IPS-20b (cell line): ENCODE measurements at regions not wholly inside any gene's neighbourhood (a gene's known extent, or its start where the extent isn't known, plus 50 kb on each side); places are given as distances from the start of the nearest gene placed in this dataset.

Experiments used
- H3K27ac ChIP-seq: one replicate; pipeline ENCODE4 v1.5.1; 2013; ENCODE audit warnings: low read length
- H3K27me3 ChIP-seq: 2 replicates; pipeline ENCODE4 v1.6.1; 2013; ENCODE audit warnings: mild to moderate bottlenecking, low read length, inconsistent platforms; ENCODE audit not compliant: insufficient read depth
- H3K36me3 ChIP-seq: 2 replicates; pipeline ENCODE4 v1.6.1; 2013; ENCODE audit warnings: low read depth, mild to moderate bottlenecking, inconsistent platforms, low read length, moderate library complexity; ENCODE audit not compliant: insufficient read depth
- H3K4me1 ChIP-seq: 2 replicates; pipeline ENCODE4 v1.6.1; 2013; ENCODE audit warnings: mild to moderate bottlenecking, control low read depth, inconsistent platforms, low read length, moderate library complexity; ENCODE audit not compliant: insufficient read depth
- H3K4me3 ChIP-seq: 2 replicates; pipeline ENCODE4 v1.5.1; 2013; ENCODE audit warnings: mild to moderate bottlenecking, low read length, inconsistent platforms
- H3K9ac ChIP-seq: 2 replicates; pipeline ENCODE4 v1.6.1; 2013; ENCODE audit warnings: low read depth, mild to moderate bottlenecking, inconsistent platforms, low read length, moderate library complexity
- H3K9me3 ChIP-seq: 2 replicates; pipeline ENCODE4 v1.6.1; 2013; ENCODE audit warnings: mild to moderate bottlenecking, low read depth, low read length, inconsistent platforms; ENCODE audit not compliant: insufficient read depth

- no peaks in the 10 kb centered on the region for H3K4me1 ChIP-seq
- no peaks in the 10 kb centered on the region for H3K36me3 ChIP-seq
- no peak overlapping the region for H3K27ac ChIP-seq
- H3K9ac ChIP-seq: no peak overlapping the region
- no peak overlapping the region for H3K4me3 ChIP-seq
- no peaks in the 10 kb centered on the region for H3K9me3 ChIP-seq
- H3K27me3 ChIP-seq: no peaks in the 10 kb centered on the region
Measured at GRCh38 chr15:85870216-85871014, 75.7 kb upstream of the KLHL25 start.

- H3K4me1 ChIP-seq: no peaks in the 10 kb centered on the region
- H3K9me3 ChIP-seq: no peaks in the 10 kb centered on the region
- H3K36me3 ChIP-seq: no peaks in the 10 kb centered on the region
- H3K27ac ChIP-seq: no peak overlapping the region
- no peak overlapping the region for H3K9ac ChIP-seq
- no peak overlapping the region for H3K4me3 ChIP-seq
- no peaks in the 10 kb centered on the region for H3K27me3 ChIP-seq
Measured at GRCh38 chr15:85871545-85871944, 76.8 kb upstream of the KLHL25 start.

- no peaks in the 10 kb centered on the region for H3K9me3 ChIP-seq
- no peaks in the 10 kb centered on the region for H3K4me1 ChIP-seq
- H3K36me3 ChIP-seq: no peaks in the 10 kb centered on the region
- H3K4me3 ChIP-seq: no peak overlapping the region
- no peaks in the 10 kb centered on the region for H3K27me3 ChIP-seq
- H3K9ac ChIP-seq: no peak overlapping the region
- H3K27ac ChIP-seq: no peak overlapping the region
Measured at GRCh38 chr15:85872125-85872524, 77.4 kb upstream of the KLHL25 start.

- Histone ChIP-seq H3K36me3 (no peaks in the 10 kb centered on the region), H3K9ac (no peak overlapping the region), H3K4me3 (no peak overlapping the region), H3K27ac (no peak overlapping the region), H3K4me1 (no peaks in the 10 kb centered on the region), H3K9me3 (no peaks in the 10 kb centered on the region), H3K27me3 (no peaks in the 10 kb centered on the region)
Measured at GRCh38 chr15:85874236-85874635, 79.5 kb upstream of the KLHL25 start.

GRCh38 chr15:85875756-85876155 is 81.0 kb upstream of the KLHL25 start:
- H3K4me1 ChIP-seq: 0 out of 2 replicates have a peak, but pooled peaks cover 4% of the 10 kb centered on the region
- no peaks in the 10 kb centered on the region for H3K36me3 ChIP-seq
- no peak overlapping the region for H3K4me3 ChIP-seq
- no peaks in the 10 kb centered on the region for H3K27me3 ChIP-seq
- no peaks in the 10 kb centered on the region for H3K9me3 ChIP-seq
- no peak overlapping the region for H3K27ac ChIP-seq
- no peak overlapping the region for H3K9ac ChIP-seq

GRCh38 chr15:85878828-85879225 is 84.1 kb upstream of the KLHL25 start:
- Histone ChIP-seq H3K4me3 (no peak overlapping the region), H3K4me1 (0 out of 2 replicates have a peak, but pooled peaks cover 4% of the 10 kb centered on the region), H3K36me3 (no peaks in the 10 kb centered on the region), H3K27ac (no peak overlapping the region), H3K27me3 (no peaks in the 10 kb centered on the region), H3K9me3 (no peaks in the 10 kb centered on the region), H3K9ac (no peak overlapping the region)

GRCh38 chr15:85879334-85880163 is 84.8 kb upstream of the KLHL25 start:
- Histone ChIP-seq H3K27me3 (no peaks in the 10 kb centered on the region), H3K36me3 (no peaks in the 10 kb centered on the region), H3K9ac (no peak overlapping the region), H3K4me1 (0 out of 2 replicates have a peak, but pooled peaks cover 4% of the 10 kb centered on the region), H3K4me3 (no peak overlapping the region), H3K9me3 (no peaks in the 10 kb centered on the region), H3K27ac (no peak overlapping the region)

GRCh38 chr15:85880501-85881190 is 85.9 kb upstream of the KLHL25 start:
- H3K27ac ChIP-seq: no peak overlapping the region

GRCh38 chr15:85886309-85886811 is 91.6 kb upstream of the KLHL25 start:
- no peaks in the 10 kb centered on the region for H3K9me3 ChIP-seq
- H3K36me3 ChIP-seq: no peaks in the 10 kb centered on the region
- no peaks in the 10 kb centered on the region for H3K4me1 ChIP-seq
- no peak overlapping the region for H3K27ac ChIP-seq
- H3K4me3 ChIP-seq: no peak overlapping the region
- H3K9ac ChIP-seq: no peak overlapping the region
- no peaks in the 10 kb centered on the region for H3K27me3 ChIP-seq

More at GRCh38 chr15:85880501-85881190, 85.9 kb upstream of the KLHL25 start:
- 0 out of 2 replicates have a peak, but pooled peaks cover 4% of the 10 kb centered on the region for H3K4me1 ChIP-seq
- no peaks in the 10 kb centered on the region for H3K27me3 ChIP-seq
- no peak overlapping the region for H3K4me3 ChIP-seq
- no peaks in the 10 kb centered on the region for H3K36me3 ChIP-seq
- H3K9me3 ChIP-seq: no peaks in the 10 kb centered on the region
- no peak overlapping the region for H3K9ac ChIP-seq

- H3K9ac ChIP-seq: no peak overlapping the region
- no peak overlapping the region for H3K4me3 ChIP-seq
- H3K4me1 ChIP-seq: no peaks in the 10 kb centered on the region
- no peaks in the 10 kb centered on the region for H3K9me3 ChIP-seq
- peaks cover 6% of the 10 kb centered on the region; the same call in 1 of the 2 replicates for H3K27me3 ChIP-seq
- no peak overlapping the region for H3K27ac ChIP-seq
- no peaks in the 10 kb centered on the region for H3K36me3 ChIP-seq
Measured at GRCh38 chr15:85889956-85890619, 95.4 kb upstream of the KLHL25 start.

- Histone ChIP-seq H3K36me3 (no peaks in the 10 kb centered on the region), H3K9ac (no peak overlapping the region), H3K27me3 (peaks cover 6% of the 10 kb centered on the region; the same call in 1 of the 2 replicates), H3K4me3 (no peak overlapping the region), H3K9me3 (no peaks in the 10 kb centered on the region), H3K27ac (no peak overlapping the region), H3K4me1 (no peaks in the 10 kb centered on the region)
Measured at GRCh38 chr15:85890620-85890980, 95.9 kb upstream of the KLHL25 start.
